Choroid plexus epithelial cell (primary cell): ENCODE measurements at regions not wholly inside any gene's neighbourhood (a gene's known extent, or its start where the extent isn't known, plus 50 kb on each side); places are given as distances from the start of the nearest gene placed in this dataset.

ENCODE experiments used
- DNase-seq: peaks from one replicate; pipeline ENCODE4 v3.0.0-alpha.2; 2010; ENCODE audit warnings: low read depth
- H3K4me3 ChIP-seq: 2 replicates; pipeline ENCODE4 v1.5.1; 2011; ENCODE audit warnings: low read depth, mild to moderate bottlenecking, control low read depth, low read length, moderate library complexity
- CTCF ChIP-seq: conservative IDR thresholded peaks from 2 replicates; pipeline ENCODE4 v1.5.1; 2011; ENCODE audit warnings: low read depth, mild to moderate bottlenecking, control low read depth, inconsistent platforms, low read length, moderate library complexity

GRCh38 chr6:112774319-112774718, 427.2 kb downstream of the RFPL4B start:
- H3K4me3 ChIP-seq, result no peak overlapping the region
- no peak for DNase-seq
- TF ChIP-seq CTCF, result no peak

GRCh38 chr6:112780498-112781096, 433.5 kb downstream of the RFPL4B start:
- DNase-seq, result peak; percentile 95
- peak; percentile 80 for TF ChIP-seq CTCF
- no peak overlapping the region for H3K4me3 ChIP-seq

- DNase-seq, result peak; percentile 65
- TF ChIP-seq CTCF, result peak; percentile 50
- H3K4me3 ChIP-seq, result no peak overlapping the region
Observed at GRCh38 chr6:112781241-112781640, 434.1 kb downstream of the RFPL4B start.

- no peak for DNase-seq
- TF ChIP-seq CTCF, result no peak
- H3K4me3 ChIP-seq, result no peak overlapping the region
Observed at GRCh38 chr6:112785408-112785807, 438.3 kb downstream of the RFPL4B start.

- no peak overlapping the region for H3K4me3 ChIP-seq
- no peak for TF ChIP-seq CTCF
- no peak for DNase-seq
Observed at GRCh38 chr6:112786801-112787200, 439.7 kb downstream of the RFPL4B start.

- TF ChIP-seq CTCF, result no peak
- DNase-seq, result no peak
- H3K4me3 ChIP-seq, result no peak overlapping the region
Observed at GRCh38 chr6:112787371-112787770, 440.2 kb downstream of the RFPL4B start.

GRCh38 chr6:112795316-112795715, 448.2 kb downstream of the RFPL4B start:
- no peak for DNase-seq

More at GRCh38 chr6:112795316-112795715, 448.2 kb downstream of the RFPL4B start:
- no peak overlapping the region for H3K4me3 ChIP-seq
- no peak for TF ChIP-seq CTCF
